Upper lobe of left lung (tissue), 6 donors: ENCODE measurements at regions not wholly inside any gene's neighbourhood (a gene's known extent, or its start where the extent isn't known, plus 50 kb on each side); places are given as distances from the start of the nearest gene placed in this dataset.

Experiments
- ATAC-seq, 2 donors: fragments of 200-7000 bp; cut with Tn5 transposase; one replicate each; pipeline ENCODE4 v1.9.1; 2022; ENCODE audit warnings: mild to moderate bottlenecking in 2 of 2, moderate library complexity in 2 of 2; ENCODE audit not compliant: low FRiP score in 2 of 2
- DNase-seq, 2 donors: peaks; one replicate each; pipeline ENCODE4 v3.0.0-alpha.2; 2019 to 2020
- H3K27ac ChIP-seq, 4 donors: fragments of 200-600 bp; sonication (generic); one replicate each; pipeline ENCODE4 v1.5.1; 2016 to 2019
- H3K27me3 ChIP-seq, 4 donors: fragments of 200-600 bp; sonication (generic); one replicate each; pipeline ENCODE4 v1.5.1; 2017 to 2019
- H3K36me3 ChIP-seq, 4 donors: fragments of 200-600 bp; sonication (generic); one replicate each; pipeline ENCODE4 v1.5.1; 2016 to 2019
- H3K4me1 ChIP-seq, 4 donors: fragments of 200-600 bp; sonication (generic); one replicate each; pipeline ENCODE4 v1.5.1; 2018 to 2019
- H3K4me3 ChIP-seq, 4 donors: fragments of 200-600 bp; sonication (generic); one replicate each; pipeline ENCODE4 v1.5.1; 2017 to 2019; ENCODE audit warnings: mild to moderate bottlenecking in 2 of 4, moderate library complexity in 1 of 4
- H3K9me3 ChIP-seq, 4 donors: fragments of 200-600 bp; sonication (generic); one replicate each; pipeline ENCODE4 v1.5.1; 2018 to 2019
- CTCF ChIP-seq, 6 experiments: fragments of 450-650 bp in 4 of 6; fragments of 200-600 bp in 2 of 6; sonication (generic) in 2 of 6; IDR thresholded peaks; one replicate each; pipeline ENCODE4 v1.5.1; 2016 to 2019; ENCODE audit warnings: antibody characterized with exemption in 6 of 6
- EP300 ChIP-seq, 4 donors: sonication (generic); formaldehyde crosslinking; IDR thresholded peaks; one replicate each; pipeline ENCODE4 v1.5.1; 2017; ENCODE audit warnings: antibody characterized with exemption in 4 of 4, control low read depth in 2 of 4
- POLR2A ChIP-seq, 4 donors: fragments of 450-650 bp; IDR thresholded peaks; one replicate each; pipeline ENCODE4 v1.5.1; 2016 to 2017; ENCODE audit warnings: antibody characterized with exemption in 4 of 4, mild to moderate bottlenecking in 2 of 4
- POLR2AphosphoS5 ChIP-seq, 2 donors: sonication (generic); formaldehyde crosslinking; IDR thresholded peaks; one replicate each; pipeline ENCODE4 v1.5.1; 2017; ENCODE audit warnings: antibody characterized with exemption in 2 of 2
- WGBS, 2 donors: methylation state at CpG; one replicate each; pipeline ENCODE4 v1.1.5; 2017 to 2018; 5-methylcytosine and 5-hydroxymethylcytosine counted together
- donor health status: DM: no; HTN: no; CAD: no; lungs with moderate emphysema.
- donor health status: DM: no; HTN: yes; CAD: no; lungs with severe emphysema.

- DNase-seq (no peak), ATAC-seq (no peak)
- Histone ChIP-seq H3K4me1 (no peaks in the 10 kb centered on the region), H3K27me3 (no peaks in the 10 kb centered on the region), H3K36me3 (no peaks in the 10 kb centered on the region), H3K4me3 (no peak overlapping the region), H3K27ac (no peak overlapping the region), H3K9me3 (no peaks in the 10 kb centered on the region)
- WGBS, 2 donors = 84 to 88% methylated on average over 1 of the region's 1 CpG
- no peak for TF ChIP-seq EP300 (IDR thresholded peaks at IDR 0.05)
- no peak for TF ChIP-seq POLR2A (IDR thresholded peaks at IDR 0.05)
- TF ChIP-seq CTCF (IDR thresholded peaks at IDR 0.05) = no peak
- TF ChIP-seq POLR2AphosphoS5 (IDR thresholded peaks at IDR 0.05) = no peak
Observed at GRCh38 chr2:181290182-181290581, 167.0 kb upstream of the ITGA4 start.

- no peak for DNase-seq
- TF ChIP-seq POLR2AphosphoS5 (IDR thresholded peaks at IDR 0.05) = no peak
- TF ChIP-seq POLR2A (IDR thresholded peaks at IDR 0.05) = no peak
- no peak for TF ChIP-seq EP300 (IDR thresholded peaks at IDR 0.05)
- Histone ChIP-seq H3K9me3 (no peaks in the 10 kb centered on the region), H3K27me3 (no peaks in the 10 kb centered on the region), H3K36me3 (no peaks in the 10 kb centered on the region), H3K4me3 (no peak overlapping the region), H3K27ac (no peak overlapping the region), H3K4me1 (no peaks in the 10 kb centered on the region)
- no peak for ATAC-seq
- 92 to 100% methylated on average over 1 of the region's 1 CpG for WGBS, 2 donors
Observed at GRCh38 chr2:181294979-181295378, 162.2 kb upstream of the ITGA4 start.

- Histone ChIP-seq H3K27ac (no peak overlapping the region), H3K27me3 (no peaks in the 10 kb centered on the region), H3K36me3 (no peaks in the 10 kb centered on the region), H3K9me3 (no peaks in the 10 kb centered on the region), H3K4me3 (no peak overlapping the region), H3K4me1 (peaks cover 0 to 7% (median 3%) of the 10 kb centered on the region in 4 donors)
- DNase-seq (no peak), ATAC-seq (peak in 1 of 2 donors; percentile 17)
- no peak for TF ChIP-seq POLR2AphosphoS5 (IDR thresholded peaks at IDR 0.05)
- 53 to 64% methylated on average over 5 of the region's 5 CpGs for WGBS, 2 donors
Observed at GRCh38 chr2:181300600-181301291, 156.4 kb upstream of the ITGA4 start.

GRCh38 chr2:181304011-181304844, 153.0 kb upstream of the ITGA4 start:
- ATAC-seq = peak in 1 of 2 donors; percentile 35
- TF ChIP-seq CTCF (IDR thresholded peaks at IDR 0.05) = no peak
- no peak for TF ChIP-seq EP300 (IDR thresholded peaks at IDR 0.05)
- TF ChIP-seq POLR2AphosphoS5 (IDR thresholded peaks at IDR 0.05) = no peak
- no peak for TF ChIP-seq POLR2A (IDR thresholded peaks at IDR 0.05)
- WGBS, 2 donors = 53 to 78% methylated on average over 5 of the region's 5 CpGs
- Histone ChIP-seq H3K9me3 (no peaks in the 10 kb centered on the region), H3K36me3 (no peaks in the 10 kb centered on the region), H3K4me3 (no peak overlapping the region), H3K4me1 (peaks cover 0 to 10% (median 7%) of the 10 kb centered on the region in 4 donors), H3K27ac (peak overlapping the region in 1 of 4 donors; percentile 35), H3K27me3 (no peaks in the 10 kb centered on the region)
- DNase-seq = no peak

- Histone ChIP-seq H3K27me3 (no peaks in the 10 kb centered on the region), H3K27ac (peak overlapping the region; percentile 23 to 55 (median 39)), H3K36me3 (no peaks in the 10 kb centered on the region), H3K4me1 (peaks cover 0 to 10% (median 7%) of the 10 kb centered on the region in 4 donors), H3K9me3 (no peaks in the 10 kb centered on the region), H3K4me3 (no peak overlapping the region)
- WGBS, 2 donors = 53 to 66% methylated on average over 3 to 6 of the region's 6 CpGs
- no peak for DNase-seq
- ATAC-seq = peak; percentile 43
- TF ChIP-seq CTCF (IDR thresholded peaks at IDR 0.05) = no peak
- no peak for TF ChIP-seq EP300 (IDR thresholded peaks at IDR 0.05)
- no peak for TF ChIP-seq POLR2AphosphoS5 (IDR thresholded peaks at IDR 0.05)
- no peak for TF ChIP-seq POLR2A (IDR thresholded peaks at IDR 0.05)
Observed at GRCh38 chr2:181305301-181306123, 151.7 kb upstream of the ITGA4 start.
